HepG2 (cell line): ENCODE measurements at regions not wholly inside any gene's neighbourhood (a gene's known extent, or its start where the extent isn't known, plus 50 kb on each side); places are given as distances from the start of the nearest gene placed in this dataset.
A peak's percentile ranks its signal among the peaks of the same experiment; 100 is the strongest.

Source experiments
- ATAC-seq: fragments of 200-7000 bp; cut with Tn5 transposase; 3 replicates; pipeline ENCODE4 v1.9.1; 2020; ENCODE audit warnings: mild to moderate bottlenecking, moderate library complexity
- BruUV-seq: library from RNA; stranded (reverse); fragments of 400-500 nt; replicated peaks from 2 replicates; lab custom pipeline; 2021; lab: Mats Ljungman, UMichigan
- CTCF ChIA-PET: fragments of 300-600 bp; formaldehyde crosslinking; extraction: SDS; loops from one replicate; lab custom pipeline; 2021; ENCODE audit warnings: low total read pairs, inconsistent platforms, low intra/inter-chr PET ratio; lab: Yijun Ruan, JAX
- POLR2A ChIA-PET: fragments of 350-600 bp; sonication (Branson Sonifier 250); formaldehyde crosslinking; loops from one replicate; lab custom pipeline; 2020; ENCODE audit warnings: antibody characterized with exemption, inconsistent platforms; lab: Yijun Ruan, JAX
- DNase-seq: peaks from one replicate; pipeline ENCODE4 v3.0.0-alpha.2; 2015; ENCODE audit warnings: low spot score
- FAIRE-seq: peaks from 3 replicates; lab custom pipeline; 2011; peaks lifted over from hg19 to GRCh38; lab: Jason Lieb, UNC
- H2AFZ ChIP-seq: one replicate; pipeline ENCODE4 v1.6.1; 2011; ENCODE audit warnings: low read length, inconsistent platforms
- H3K27ac ChIP-seq: fragments of 300-600 bp; 3 replicates; pipeline ENCODE4 v1.8.0; 2011; ENCODE audit warnings: mixed run types, mild to moderate bottlenecking, mixed read lengths, low read length, inconsistent platforms; ENCODE audit not compliant: insufficient read depth; ENCODE audit errors: extremely low read length
- H3K27me3 ChIP-seq, 2 experiments: fragments of 200-600 bp in 1 of 2; 2 replicates in 1 of 2; 3 replicates in 1 of 2; pipeline versions ENCODE4 v1.6.0 to v1.8.0; 2011; ENCODE audit warnings: low read length in 2 of 2, mild to moderate bottlenecking in 2 of 2, moderate library complexity in 2 of 2, inconsistent platforms in 1 of 2; ENCODE audit not compliant: insufficient read depth in 2 of 2, control insufficient read depth in 1 of 2
- H3K36me3 ChIP-seq, 2 experiments: fragments of 200-600 bp in 1 of 2; replicated peaks in 1 of 2; 2 replicates in 1 of 2; 3 replicates in 1 of 2; pipeline versions ENCODE4 v1.5.1 to v1.8.0; 2011; ENCODE audit warnings: low read length in 2 of 2, inconsistent platforms in 1 of 2; ENCODE audit not compliant: insufficient read depth in 2 of 2, control insufficient read depth in 1 of 2
- H3K4me1 ChIP-seq: 2 replicates; pipeline ENCODE4 v1.5.1; 2012; ENCODE audit warnings: low read length, inconsistent platforms; ENCODE audit not compliant: insufficient read depth
- H3K4me2 ChIP-seq: 2 replicates; pipeline ENCODE4 v1.6.0; 2011; ENCODE audit warnings: low read depth, low read length, inconsistent platforms
- H3K4me3 ChIP-seq, 3 experiments: fragments of 200-600 bp in 1 of 3; sonication (generic), shearing (Covaris generic) in 1 of 3; replicated peaks in 1 of 3; 2 replicates each; pipeline ENCODE4 v1.5.1; 2011 to 2016; ENCODE audit warnings: low read length in 3 of 3, inconsistent platforms in 2 of 3, low read depth in 2 of 3, mild to moderate bottlenecking in 2 of 3, control low read depth in 1 of 3, mixed read lengths in 1 of 3; ENCODE audit not compliant: insufficient read depth in 1 of 3
- H3K79me2 ChIP-seq: one replicate; pipeline ENCODE4 v1.6.1; 2011; ENCODE audit warnings: low read length, inconsistent platforms; ENCODE audit not compliant: insufficient read depth
- H3K9ac ChIP-seq: 2 replicates; pipeline ENCODE4 v1.6.0; 2011; ENCODE audit warnings: mild to moderate bottlenecking, low read depth, low read length, inconsistent platforms; ENCODE audit not compliant: insufficient read depth
- H3K9me3 ChIP-seq: 2 replicates; pipeline ENCODE4 v1.5.1; 2012; ENCODE audit warnings: mild to moderate bottlenecking, low read length
- H4K20me1 ChIP-seq: 2 replicates; pipeline ENCODE4 v1.6.0; 2011; ENCODE audit warnings: inconsistent platforms, mild to moderate bottlenecking, low read length, moderate library complexity; ENCODE audit not compliant: insufficient read depth
- PHB2 ChIP-seq: fragments of 450-650 bp; IDR thresholded peaks from 2 replicates; pipeline ENCODE4 v1.6.1; 2018; ENCODE audit not compliant: partially characterized antibody
- ZNF619 ChIP-seq: sonication (generic); formaldehyde crosslinking; IDR thresholded peaks from 2 replicates; pipeline ENCODE4 v1.4.0; 2020; ENCODE audit warnings: mild to moderate bottlenecking, missing genetic modification reagents
- WGBS: methylation state at CpG from one replicate; pipeline ENCODE4 v1.1.6; 2017; ENCODE audit warnings: low lambda C conversion rate; 5-methylcytosine and 5-hydroxymethylcytosine counted together
- in situ Hi-C: cut with HindIII; loops from 2 replicates; pipeline ENCODE4 v1.10.0; 2017; ENCODE audit warnings: low pct_unique_long_range_greater_than_20kb; ENCODE audit not compliant: extremely low pct_ligation_motif_present
- intact Hi-C: fragments of 100-400 bp; cut with micrococcal nuclease; formaldehyde crosslinking; loops from one replicate; pipeline ENCODE4 v1.10.0; 2022; ENCODE audit not compliant: unreplicated experiment
- TF ChIP-seq, protein P1 (sequence below): sonication (generic); formaldehyde crosslinking; IDR thresholded peaks from 2 replicates; pipeline ENCODE4 v1.4.0; 2020; ENCODE audit warnings: missing genetic modification reagents
- TF ChIP-seq, protein P2 (sequence below), 2 experiments: IDR thresholded peaks; 2 replicates each; pipeline ENCODE4 v1.6.1; 2011 to 2012; ENCODE audit warnings: low read length in 2 of 2, borderline replicate concordance in 1 of 2, low read depth in 1 of 2, mild to moderate bottlenecking in 1 of 2, moderate library complexity in 1 of 2

DNA sequence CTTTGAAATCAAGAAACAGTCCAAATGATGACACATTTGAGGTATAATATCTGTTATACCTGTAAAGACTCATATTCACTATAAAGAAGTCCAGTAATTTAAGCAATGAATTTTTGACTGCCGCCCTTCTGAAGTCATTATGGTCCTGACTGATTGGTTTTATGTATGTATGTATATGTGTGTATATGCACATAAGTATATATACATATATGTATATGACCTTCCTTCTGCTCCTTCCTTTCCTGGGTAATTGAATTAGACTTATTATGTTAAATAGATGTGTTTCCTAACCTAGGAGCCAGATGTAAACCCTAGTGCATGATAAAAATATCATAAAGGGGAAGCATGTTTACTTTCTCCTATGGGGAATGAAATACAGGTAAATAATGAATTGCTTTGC lies 343.1 kb upstream of the BRINP1 start (continued):
- TF ChIP-seq, protein P1, sequence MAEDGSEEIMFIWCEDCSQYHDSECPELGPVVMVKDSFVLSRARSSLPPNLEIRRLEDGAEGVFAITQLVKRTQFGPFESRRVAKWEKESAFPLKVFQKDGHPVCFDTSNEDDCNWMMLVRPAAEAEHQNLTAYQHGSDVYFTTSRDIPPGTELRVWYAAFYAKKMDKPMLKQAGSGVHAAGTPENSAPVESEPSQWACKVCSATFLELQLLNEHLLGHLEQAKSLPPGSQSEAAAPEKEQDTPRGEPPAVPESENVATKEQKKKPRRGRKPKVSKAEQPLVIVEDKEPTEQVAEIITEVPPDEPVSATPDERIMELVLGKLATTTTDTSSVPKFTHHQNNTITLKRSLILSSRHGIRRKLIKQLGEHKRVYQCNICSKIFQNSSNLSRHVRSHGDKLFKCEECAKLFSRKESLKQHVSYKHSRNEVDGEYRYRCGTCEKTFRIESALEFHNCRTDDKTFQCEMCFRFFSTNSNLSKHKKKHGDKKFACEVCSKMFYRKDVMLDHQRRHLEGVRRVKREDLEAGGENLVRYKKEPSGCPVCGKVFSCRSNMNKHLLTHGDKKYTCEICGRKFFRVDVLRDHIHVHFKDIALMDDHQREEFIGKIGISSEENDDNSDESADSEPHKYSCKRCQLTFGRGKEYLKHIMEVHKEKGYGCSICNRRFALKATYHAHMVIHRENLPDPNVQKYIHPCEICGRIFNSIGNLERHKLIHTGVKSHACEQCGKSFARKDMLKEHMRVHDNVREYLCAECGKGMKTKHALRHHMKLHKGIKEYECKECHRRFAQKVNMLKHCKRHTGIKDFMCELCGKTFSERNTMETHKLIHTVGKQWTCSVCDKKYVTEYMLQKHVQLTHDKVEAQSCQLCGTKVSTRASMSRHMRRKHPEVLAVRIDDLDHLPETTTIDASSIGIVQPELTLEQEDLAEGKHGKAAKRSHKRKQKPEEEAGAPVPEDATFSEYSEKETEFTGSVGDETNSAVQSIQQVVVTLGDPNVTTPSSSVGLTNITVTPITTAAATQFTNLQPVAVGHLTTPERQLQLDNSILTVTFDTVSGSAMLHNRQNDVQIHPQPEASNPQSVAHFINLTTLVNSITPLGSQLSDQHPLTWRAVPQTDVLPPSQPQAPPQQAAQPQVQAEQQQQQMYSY: no peak
- no peak for TF ChIP-seq PHB2

DNA sequence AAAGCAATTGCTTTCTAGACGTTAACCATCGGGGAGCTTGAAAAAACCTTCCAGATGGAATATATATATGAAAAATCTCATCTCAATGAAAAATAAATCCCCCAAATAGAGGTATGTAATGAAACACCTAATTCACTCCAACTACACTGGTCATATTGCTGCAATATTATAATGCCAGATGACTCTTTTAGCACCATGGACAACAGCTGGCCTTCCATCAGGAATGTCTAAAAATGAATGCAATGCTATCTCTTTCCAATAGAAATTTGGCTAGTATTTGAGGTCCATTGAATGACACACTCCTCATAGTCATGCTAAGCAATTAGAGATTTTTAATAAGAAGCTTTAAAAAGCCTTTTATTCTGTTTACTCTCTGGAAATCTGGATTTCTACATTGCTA lies 340.2 kb upstream of the BRINP1 start:
- Histone ChIP-seq H3K9me3 (no peaks in the 10 kb centered on the region), H3K4me2 (no peak overlapping the region), H3K36me3 (no peaks in the 10 kb centered on the region), H3K27ac (no peak overlapping the region), H3K27me3 (no peaks in the 10 kb centered on the region), H4K20me1 (no peaks in the 10 kb centered on the region), H3K4me1 (no peaks in the 10 kb centered on the region), H3K4me3 (no peak overlapping the region), H2AFZ (no peak overlapping the region), H3K9ac (no peak overlapping the region), H3K79me2 (no peaks in the 10 kb centered on the region)
- intact Hi-C loops: no loop called here
- POLR2A ChIA-PET: no interaction called here
- no peak for DNase-seq
- WGBS: 1% methylated on average over 2 of the region's 2 CpGs
- in situ Hi-C loops: no loop called here
- CTCF ChIA-PET: no interaction called here
- BruUV-seq: no TSS peak
- no peak for FAIRE-seq
- no peak for TF ChIP-seq ZNF619 (CRISPR knock-in tag)
- TF ChIP-seq, protein P2, sequence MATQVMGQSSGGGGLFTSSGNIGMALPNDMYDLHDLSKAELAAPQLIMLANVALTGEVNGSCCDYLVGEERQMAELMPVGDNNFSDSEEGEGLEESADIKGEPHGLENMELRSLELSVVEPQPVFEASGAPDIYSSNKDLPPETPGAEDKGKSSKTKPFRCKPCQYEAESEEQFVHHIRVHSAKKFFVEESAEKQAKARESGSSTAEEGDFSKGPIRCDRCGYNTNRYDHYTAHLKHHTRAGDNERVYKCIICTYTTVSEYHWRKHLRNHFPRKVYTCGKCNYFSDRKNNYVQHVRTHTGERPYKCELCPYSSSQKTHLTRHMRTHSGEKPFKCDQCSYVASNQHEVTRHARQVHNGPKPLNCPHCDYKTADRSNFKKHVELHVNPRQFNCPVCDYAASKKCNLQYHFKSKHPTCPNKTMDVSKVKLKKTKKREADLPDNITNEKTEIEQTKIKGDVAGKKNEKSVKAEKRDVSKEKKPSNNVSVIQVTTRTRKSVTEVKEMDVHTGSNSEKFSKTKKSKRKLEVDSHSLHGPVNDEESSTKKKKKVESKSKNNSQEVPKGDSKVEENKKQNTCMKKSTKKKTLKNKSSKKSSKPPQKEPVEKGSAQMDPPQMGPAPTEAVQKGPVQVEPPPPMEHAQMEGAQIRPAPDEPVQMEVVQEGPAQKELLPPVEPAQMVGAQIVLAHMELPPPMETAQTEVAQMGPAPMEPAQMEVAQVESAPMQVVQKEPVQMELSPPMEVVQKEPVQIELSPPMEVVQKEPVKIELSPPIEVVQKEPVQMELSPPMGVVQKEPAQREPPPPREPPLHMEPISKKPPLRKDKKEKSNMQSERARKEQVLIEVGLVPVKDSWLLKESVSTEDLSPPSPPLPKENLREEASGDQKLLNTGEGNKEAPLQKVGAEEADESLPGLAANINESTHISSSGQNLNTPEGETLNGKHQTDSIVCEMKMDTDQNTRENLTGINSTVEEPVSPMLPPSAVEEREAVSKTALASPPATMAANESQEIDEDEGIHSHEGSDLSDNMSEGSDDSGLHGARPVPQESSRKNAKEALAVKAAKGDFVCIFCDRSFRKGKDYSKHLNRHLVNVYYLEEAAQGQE (IDR thresholded peaks at IDR 0.05; ENCODE audit: borderline replicate concordance in 1 of 2, low read depth in 1 of 2, low read length in 2 of 2): peak in 1 of 2 experiments; percentile 66; a peak in 1 of 4 replicates
- ATAC-seq: no peak
